IMR-90 (cell line): ENCODE measurements at regions not wholly inside any gene's neighbourhood (a gene's known extent, or its start where the extent isn't known, plus 50 kb on each side); places are given as distances from the start of the nearest gene placed in this dataset.

Source experiments
- CEBPB ChIP-seq: IDR thresholded peaks from 2 replicates; pipeline ENCODE4 v1.6.1; 2012; ENCODE audit warnings: low read depth, low read length, improper control_type of control experiment
- CTCF ChIP-seq: conservative IDR thresholded peaks from 2 replicates; pipeline ENCODE4 v1.5.1; 2012; ENCODE audit warnings: mild to moderate bottlenecking, low read depth, low read length, improper control_type of control experiment
- POLR2A ChIP-seq: IDR thresholded peaks from 2 replicates; pipeline ENCODE4 v1.6.1; 2012; ENCODE audit warnings: mild to moderate bottlenecking, low read depth, low read length
- TF ChIP-seq, protein P1 (sequence below): fragments of 150-350 bp; IDR thresholded peaks from 2 replicates; pipeline ENCODE4 v1.6.1; 2016; ENCODE audit warnings: low read depth, mild to moderate bottlenecking, low read length, moderate library complexity, borderline replicate concordance

- TF ChIP-seq CTCF (no peak), POLR2A (no peak), CEBPB (no peak)
- TF ChIP-seq, protein P1, sequence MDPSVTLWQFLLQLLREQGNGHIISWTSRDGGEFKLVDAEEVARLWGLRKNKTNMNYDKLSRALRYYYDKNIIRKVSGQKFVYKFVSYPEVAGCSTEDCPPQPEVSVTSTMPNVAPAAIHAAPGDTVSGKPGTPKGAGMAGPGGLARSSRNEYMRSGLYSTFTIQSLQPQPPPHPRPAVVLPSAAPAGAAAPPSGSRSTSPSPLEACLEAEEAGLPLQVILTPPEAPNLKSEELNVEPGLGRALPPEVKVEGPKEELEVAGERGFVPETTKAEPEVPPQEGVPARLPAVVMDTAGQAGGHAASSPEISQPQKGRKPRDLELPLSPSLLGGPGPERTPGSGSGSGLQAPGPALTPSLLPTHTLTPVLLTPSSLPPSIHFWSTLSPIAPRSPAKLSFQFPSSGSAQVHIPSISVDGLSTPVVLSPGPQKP: no peak
Observed at GRCh38 chr10:125419146-125419545, 258.8 kb upstream of the CTBP2 start.
